ENCODE measurements at regions not wholly inside any gene's neighbourhood (a gene's known extent, or its start where the extent isn't known, plus 50 kb on each side); places are given as distances from the start of the nearest gene placed in this dataset.
"Not testable (repeated sequence)": the region's sequence is repeated elsewhere in the genome, so short reads cannot be mapped to it uniquely, and the experiment has no call there.

DNA sequence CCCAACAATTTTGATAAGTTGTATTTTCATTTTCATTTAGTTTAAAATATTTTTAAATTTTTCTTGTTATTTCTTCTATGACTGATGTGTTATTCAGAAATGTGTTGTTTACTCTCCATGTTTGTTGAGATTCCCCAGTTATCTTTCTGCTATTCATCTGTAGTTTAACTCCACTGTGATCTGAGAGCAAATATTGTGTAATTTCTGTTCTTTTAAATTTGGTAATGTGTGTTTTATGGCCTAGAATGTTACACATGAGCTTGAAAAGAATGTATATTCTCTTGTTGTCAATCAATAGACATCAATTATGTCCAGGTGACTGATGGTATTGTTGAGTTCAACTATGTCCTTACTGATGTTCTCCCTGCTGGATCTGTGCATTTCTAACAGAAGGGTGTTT is 188.2 kb downstream of the CYP26B1 start:
- Histone ChIP-seq H3K9me3 (peaks cover 0 to 20% (median 0%) of the 10 kb centered on the region in 3 donors), H3K27me3 (no peaks in the 10 kb centered on the region), H3K4me1 (no peaks in the 10 kb centered on the region), H3K4me3 (no peak overlapping the region), H3K36me3 (replicated peaks in 1 of 2; ENCODE audit: insufficient read depth in 1 of 2, low read depth in 2 of 2) (no peaks in the 10 kb centered on the region), H3K27ac (no peak overlapping the region)
- DNase-seq: no peak
- intact Hi-C loops (cut with DNase I): no loop called here
- no peak for ATAC-seq
- TF ChIP-seq POLR2A (IDR thresholded peaks at IDR 0.05): no peak
- TF ChIP-seq, protein P1, sequence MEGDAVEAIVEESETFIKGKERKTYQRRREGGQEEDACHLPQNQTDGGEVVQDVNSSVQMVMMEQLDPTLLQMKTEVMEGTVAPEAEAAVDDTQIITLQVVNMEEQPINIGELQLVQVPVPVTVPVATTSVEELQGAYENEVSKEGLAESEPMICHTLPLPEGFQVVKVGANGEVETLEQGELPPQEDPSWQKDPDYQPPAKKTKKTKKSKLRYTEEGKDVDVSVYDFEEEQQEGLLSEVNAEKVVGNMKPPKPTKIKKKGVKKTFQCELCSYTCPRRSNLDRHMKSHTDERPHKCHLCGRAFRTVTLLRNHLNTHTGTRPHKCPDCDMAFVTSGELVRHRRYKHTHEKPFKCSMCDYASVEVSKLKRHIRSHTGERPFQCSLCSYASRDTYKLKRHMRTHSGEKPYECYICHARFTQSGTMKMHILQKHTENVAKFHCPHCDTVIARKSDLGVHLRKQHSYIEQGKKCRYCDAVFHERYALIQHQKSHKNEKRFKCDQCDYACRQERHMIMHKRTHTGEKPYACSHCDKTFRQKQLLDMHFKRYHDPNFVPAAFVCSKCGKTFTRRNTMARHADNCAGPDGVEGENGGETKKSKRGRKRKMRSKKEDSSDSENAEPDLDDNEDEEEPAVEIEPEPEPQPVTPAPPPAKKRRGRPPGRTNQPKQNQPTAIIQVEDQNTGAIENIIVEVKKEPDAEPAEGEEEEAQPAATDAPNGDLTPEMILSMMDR (IDR thresholded peaks at IDR 0.05): no peak

DNA sequence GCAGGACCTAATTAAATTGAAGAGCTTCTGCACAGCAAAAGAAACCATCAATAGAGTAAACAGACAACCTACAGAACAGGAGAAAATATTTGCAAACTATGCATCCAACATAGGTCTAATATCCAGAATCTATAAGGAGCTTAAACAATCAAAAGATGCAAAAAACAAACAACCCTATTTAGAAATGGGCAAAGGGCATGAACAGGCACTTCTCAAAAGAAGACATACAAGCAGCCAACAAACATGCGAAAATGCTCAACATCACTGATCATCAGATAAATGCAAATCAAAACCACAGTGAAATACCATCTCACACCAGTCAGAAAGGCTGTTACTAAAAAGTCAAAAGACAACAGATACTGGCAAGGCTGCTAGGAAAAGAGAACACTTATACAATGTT is 189.2 kb downstream of the CYP26B1 start:
- H3K36me3 ChIP-seq (replicated peaks in 1 of 2; ENCODE audit: insufficient read depth in 1 of 2, low read depth in 2 of 2); ATAC-seq; H3K27ac ChIP-seq; H3K4me1 ChIP-seq; H3K27me3 ChIP-seq; intact Hi-C loops (cut with DNase I); DNase-seq; H3K4me3 ChIP-seq: not testable (repeated sequence)
- 76 to 89% methylated on average over 1 of the region's 1 CpG for WGBS, 2 donors
- H3K9me3 ChIP-seq: peaks cover 0 to 20% (median 0%) of the 10 kb centered on the region in 3 donors

DNA sequence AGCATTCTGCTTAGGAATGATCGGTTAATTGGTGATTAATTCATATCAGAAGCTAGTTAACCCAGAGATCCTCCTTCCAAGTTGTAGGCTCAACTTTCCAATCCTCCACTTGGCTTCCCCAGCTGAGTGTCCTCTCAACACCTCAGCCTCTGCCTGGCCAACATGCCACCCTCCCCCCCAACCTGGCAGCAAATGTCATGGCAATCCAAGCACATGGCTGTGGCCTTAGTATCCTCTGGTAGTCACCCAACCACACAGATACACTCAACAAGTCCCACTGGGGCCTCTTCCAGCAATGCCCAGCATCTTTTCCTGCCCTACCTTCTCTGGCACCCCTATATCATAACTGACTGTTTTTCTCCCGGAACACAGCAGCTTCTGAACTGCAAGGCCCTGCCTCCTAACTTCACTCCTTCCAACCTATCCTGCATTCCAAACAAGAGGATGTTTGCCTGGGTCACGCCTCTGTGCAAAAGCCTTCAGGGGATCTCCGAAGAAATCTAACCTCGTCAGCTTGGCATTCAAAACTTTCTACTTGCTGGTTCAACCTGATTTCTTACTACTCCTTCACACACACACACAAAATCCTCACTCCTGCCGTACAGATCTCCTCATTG is 195.0 kb downstream of the CYP26B1 start:
- Histone ChIP-seq H3K4me3 (no peak overlapping the region), H3K4me1 (no peaks in the 10 kb centered on the region), H3K27me3 (no peaks in the 10 kb centered on the region), H3K9me3 (peaks cover 0 to 6% (median 0%) of the 10 kb centered on the region in 3 donors), H3K27ac (no peak overlapping the region), H3K36me3 (replicated peaks in 1 of 2; ENCODE audit: insufficient read depth in 1 of 2, low read depth in 2 of 2) (no peaks in the 10 kb centered on the region)
- TF ChIP-seq, protein P1 (IDR thresholded peaks at IDR 0.05): no peak
- no peak for TF ChIP-seq POLR2A (IDR thresholded peaks at IDR 0.05)
- DNase-seq (no peak), ATAC-seq (no peak)
- intact Hi-C loops (cut with DNase I): no loop called here
- 60 to 64% methylated on average over 6 of the region's 6 CpGs for WGBS, 2 donors

DNA sequence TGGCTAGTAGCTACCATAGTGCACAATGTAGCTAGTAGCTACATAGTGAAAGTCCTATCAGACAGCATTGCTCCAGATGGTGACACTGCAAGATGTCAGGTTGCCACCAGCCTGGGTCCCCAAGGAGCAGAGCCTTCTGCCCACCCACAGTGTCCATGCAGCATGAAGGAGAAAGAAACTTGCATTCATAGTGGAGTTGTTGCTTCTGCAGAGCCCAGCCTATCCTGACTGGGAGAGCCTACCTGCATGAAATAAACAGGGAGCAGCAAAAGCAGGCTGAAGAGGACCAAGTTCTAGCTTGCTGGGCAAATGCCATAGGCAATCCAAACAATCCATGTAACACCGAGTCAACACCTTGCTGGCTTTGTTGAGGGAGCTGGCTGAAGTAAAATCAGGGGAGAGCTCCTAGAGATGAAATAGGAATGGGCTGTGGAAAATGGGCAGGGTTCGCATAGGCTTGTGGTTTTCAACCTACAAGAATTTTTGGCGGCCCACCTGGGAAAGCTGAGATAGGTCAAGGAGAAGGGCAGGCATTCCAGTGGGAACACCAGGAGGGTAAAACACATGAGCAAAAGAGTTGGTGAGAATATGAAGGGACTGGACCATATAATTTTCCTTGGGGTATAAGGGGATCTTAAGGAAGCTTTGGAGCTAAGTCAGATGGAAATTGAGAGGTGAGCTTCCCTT is 195.8 kb downstream of the CYP26B1 start:
- Histone ChIP-seq H3K27ac (no peak overlapping the region), H3K27me3 (no peaks in the 10 kb centered on the region), H3K4me3 (no peak overlapping the region), H3K9me3 (no peaks in the 10 kb centered on the region), H3K36me3 (replicated peaks in 1 of 2; ENCODE audit: insufficient read depth in 1 of 2, low read depth in 2 of 2) (no peaks in the 10 kb centered on the region), H3K4me1 (no peaks in the 10 kb centered on the region)
- WGBS, 2 donors: 77 to 84% methylated on average over 3 of the region's 3 CpGs
- no peak for ATAC-seq
- DNase-seq: no peak
- no peak for TF ChIP-seq POLR2A (IDR thresholded peaks at IDR 0.05)
- TF ChIP-seq, protein P1 (IDR thresholded peaks at IDR 0.05): no peak
- intact Hi-C loops (cut with DNase I): no loop called here

DNA sequence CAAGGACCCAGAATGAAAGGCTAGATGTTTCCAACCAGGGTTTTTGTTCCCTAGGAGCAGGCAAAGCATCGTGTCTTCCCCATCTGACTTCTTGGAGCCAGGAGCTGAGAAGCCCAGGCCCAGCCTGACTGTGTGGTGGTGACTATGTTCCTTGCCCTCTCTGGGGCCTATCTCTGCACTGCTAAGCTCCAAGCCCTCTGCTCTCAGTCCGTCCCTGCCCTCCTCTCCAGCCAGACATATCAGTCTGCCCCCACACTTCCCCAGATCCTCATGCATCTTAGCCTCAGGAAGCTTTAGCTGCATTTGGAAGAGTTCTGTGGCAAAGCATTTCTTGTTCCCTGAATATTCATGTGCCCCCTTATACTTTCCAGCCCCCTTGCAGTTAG is 196.6 kb downstream of the CYP26B1 start:
- H3K27ac ChIP-seq: no peak overlapping the region
- H3K4me3 ChIP-seq: no peak overlapping the region
- ATAC-seq: no peak
- intact Hi-C loops (cut with DNase I): no loop called here
- H3K9me3 ChIP-seq: no peaks in the 10 kb centered on the region
- no peaks in the 10 kb centered on the region for H3K27me3 ChIP-seq
- WGBS, 2 donors: 75 to 78% methylated on average over 2 of the region's 2 CpGs
- no peak for DNase-seq
- TF ChIP-seq POLR2A (IDR thresholded peaks at IDR 0.05): no peak
- TF ChIP-seq, protein P1 (IDR thresholded peaks at IDR 0.05): no peak
- no peaks in the 10 kb centered on the region for H3K4me1 ChIP-seq
- H3K36me3 ChIP-seq (replicated peaks in 1 of 2; ENCODE audit: insufficient read depth in 1 of 2, low read depth in 2 of 2): no peaks in the 10 kb centered on the region
